Fibroblast of skin of left quadriceps (primary cell): ENCODE measurements at regions not wholly inside any gene's neighbourhood (a gene's known extent, or its start where the extent isn't known, plus 50 kb on each side); places are given as distances from the start of the nearest gene placed in this dataset.
"Not testable (repeated sequence)": the region's sequence is repeated elsewhere in the genome, so short reads cannot be mapped to it uniquely, and the experiment has no call there.

Experiments
- DNase-seq, 2 experiments: peaks; one replicate each; pipeline ENCODE4 v3.0.0-alpha.2; 2013; ENCODE audit warnings: low read depth in 2 of 2

DNA sequence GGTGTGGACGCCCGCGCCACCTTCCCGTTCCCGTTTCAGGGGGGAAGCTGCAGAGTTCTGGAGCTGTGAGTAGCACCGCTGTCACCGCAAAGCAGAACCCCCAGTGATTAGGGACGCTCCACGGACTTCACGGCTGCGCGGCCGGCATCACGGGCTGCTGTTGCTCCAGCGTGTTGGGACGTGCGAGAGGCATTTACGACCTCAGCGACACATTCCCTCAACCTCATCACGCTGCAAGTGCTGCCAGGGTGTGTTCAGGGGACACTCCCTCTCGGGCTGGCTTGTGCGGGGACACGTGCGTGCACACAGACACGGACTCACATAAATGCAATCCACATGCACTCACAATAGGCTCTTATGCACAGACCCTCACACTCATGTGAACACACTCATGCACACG lies 187.9 kb downstream of the NPIPB11 start:
- DNase-seq, result not testable (repeated sequence)

DNA sequence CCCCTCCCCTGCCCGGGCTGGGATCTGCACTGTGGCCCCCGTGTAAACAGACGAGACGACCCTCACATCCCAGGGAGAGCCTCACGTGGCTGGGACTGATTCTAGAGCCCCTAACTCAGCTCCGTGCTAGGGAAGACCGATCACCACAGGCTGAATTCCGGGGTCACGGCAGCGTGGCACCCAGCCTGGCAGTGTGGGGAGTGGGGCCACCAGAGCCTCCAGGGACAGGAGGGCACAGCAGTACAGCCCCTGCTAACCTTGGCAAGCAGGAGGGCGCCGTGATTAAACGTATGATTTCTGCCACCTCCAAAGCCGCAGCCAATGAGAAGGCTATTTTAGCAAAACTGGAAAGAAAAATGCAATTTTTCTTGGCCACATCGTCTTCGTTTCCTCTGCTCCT lies 188.3 kb downstream of the NPIPB11 start:
- DNase-seq, result not testable (repeated sequence)

DNA sequence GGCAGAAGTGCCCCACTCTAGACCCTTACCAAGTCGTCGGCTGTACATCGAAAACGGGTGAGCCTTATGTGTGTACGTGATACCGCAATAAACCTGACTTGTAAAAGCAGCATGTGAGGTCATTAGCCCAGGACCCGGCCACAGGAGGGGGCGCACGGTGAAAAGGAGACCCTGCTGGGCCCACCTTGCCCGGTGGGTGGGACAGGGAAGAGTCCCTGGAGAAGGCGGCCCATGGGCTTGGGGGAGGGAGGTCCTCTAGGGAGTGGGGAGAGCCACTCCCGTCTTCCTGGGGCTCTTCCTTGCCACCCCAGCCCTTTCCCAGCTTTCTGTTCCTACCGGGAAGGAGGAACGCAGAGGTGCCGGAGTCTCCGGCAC lies 188.8 kb downstream of the NPIPB11 start:
- DNase-seq, result not testable (repeated sequence)

DNA sequence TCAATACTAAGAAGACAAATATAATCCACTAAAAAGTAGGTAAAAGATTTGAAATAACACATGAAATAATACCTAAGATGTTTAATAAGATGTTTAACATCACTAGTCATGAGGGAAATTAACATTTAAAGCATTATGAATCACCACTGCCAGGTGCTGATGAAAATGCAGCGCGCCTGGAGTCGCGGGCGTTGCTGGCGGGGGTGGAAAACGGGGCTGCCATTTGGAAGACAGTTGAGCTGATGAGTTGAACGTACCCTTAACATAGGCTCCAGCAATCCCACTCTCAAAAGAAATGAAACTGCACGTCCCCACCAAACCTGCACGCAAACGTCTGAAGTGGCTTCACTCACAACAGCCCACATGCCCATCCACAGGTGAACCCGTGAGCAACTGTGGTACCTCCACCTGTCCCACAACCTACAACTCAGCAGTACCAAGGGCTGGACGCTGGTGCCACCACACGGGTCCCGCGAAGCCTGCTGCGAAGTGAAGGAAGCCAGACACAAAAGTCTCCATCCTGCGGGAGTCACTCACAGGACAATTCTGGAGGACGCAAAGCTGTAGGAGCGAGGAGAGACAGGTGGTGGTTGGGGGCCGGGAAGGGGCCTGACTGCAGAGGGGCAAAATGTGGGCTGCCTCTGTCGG lies 189.3 kb downstream of the NPIPB11 start:
- not testable (repeated sequence) for DNase-seq

DNA sequence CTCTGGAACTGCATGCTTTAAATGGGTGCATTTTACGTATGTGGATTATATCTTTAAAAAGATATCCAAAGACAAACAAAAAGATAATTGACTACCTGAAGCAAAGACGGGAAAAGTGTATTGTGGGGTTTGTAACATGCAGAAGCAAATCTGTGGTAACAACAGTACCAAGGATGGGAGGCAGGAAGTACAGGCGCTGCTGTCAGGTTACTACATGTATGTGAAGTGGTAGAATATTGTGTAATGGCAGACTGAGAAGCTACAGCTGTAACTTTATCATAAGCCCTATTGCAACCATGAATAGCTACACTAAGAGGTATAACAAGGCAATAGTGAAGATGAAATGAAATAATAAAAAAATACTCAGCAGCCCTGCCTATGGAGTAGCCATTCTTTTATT lies 192.7 kb downstream of the NPIPB11 start:
- not testable (repeated sequence) for DNase-seq

DNA sequence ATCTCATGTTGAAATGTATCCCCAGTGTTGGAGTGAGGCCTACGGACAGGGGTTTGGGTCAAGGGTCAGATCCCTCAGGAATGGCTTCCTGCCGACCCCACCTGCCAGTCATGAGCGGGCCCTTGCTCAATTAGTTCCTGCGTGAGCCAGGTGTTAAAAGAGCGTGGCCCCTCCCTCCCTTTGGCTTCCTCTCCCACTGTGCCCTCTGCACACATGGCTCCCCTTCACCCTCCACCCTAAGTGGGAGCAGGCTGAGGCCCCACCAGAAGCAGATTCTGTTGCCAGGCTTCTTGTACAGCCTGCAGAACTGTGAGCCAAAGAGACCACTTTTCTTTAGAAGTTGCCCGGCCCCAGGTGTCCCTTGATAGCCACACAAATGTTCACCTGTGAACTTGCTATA lies 193.3 kb downstream of the NPIPB11 start:
- DNase-seq, result not testable (repeated sequence)

DNA sequence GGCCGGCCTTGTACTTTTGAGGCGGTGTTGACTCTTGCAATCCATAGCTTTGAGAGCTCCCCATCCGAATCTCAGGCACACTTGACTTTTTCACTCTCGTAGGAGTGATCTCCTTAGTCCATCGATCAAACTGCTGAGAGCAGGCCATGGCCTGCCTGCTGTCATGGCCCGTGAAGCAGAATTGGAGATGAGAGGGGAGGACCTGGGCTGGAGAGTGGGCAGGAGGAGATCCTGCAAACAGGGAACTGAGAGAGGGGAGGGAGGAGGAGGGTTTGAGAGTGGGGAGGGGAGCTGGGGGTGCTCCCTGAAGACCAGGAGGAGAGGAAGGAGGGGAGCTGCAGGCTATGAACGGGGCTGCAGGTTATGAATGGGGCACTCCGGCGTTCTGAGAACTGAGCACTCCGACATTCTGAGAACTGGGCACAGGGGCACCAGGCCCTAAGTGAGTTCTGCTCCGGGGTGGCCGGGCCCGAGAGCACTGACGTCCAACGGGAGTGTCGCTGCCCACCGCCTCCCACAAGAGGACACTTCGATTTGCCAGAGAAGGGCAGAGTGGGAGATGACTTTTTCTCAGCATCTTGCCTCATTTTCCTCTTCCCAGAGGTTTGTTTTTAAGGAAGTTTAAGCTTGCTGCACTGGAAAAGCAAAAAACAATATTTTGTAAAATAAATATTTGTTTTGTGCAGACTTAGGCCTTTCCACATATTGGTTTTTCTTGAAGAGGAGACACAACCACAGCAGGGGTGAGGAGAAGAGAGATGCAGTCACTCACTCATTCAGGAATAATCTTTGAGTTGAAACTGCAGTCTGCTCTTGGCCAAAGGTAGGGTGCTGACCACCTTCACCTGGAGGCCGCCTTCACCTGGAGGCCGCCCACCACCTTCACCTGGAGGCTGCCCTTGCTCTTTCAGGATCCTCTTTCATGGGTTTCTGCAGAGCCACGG lies 194.2 kb downstream of the NPIPB11 start:
- DNase-seq, result not testable (repeated sequence)

DNA sequence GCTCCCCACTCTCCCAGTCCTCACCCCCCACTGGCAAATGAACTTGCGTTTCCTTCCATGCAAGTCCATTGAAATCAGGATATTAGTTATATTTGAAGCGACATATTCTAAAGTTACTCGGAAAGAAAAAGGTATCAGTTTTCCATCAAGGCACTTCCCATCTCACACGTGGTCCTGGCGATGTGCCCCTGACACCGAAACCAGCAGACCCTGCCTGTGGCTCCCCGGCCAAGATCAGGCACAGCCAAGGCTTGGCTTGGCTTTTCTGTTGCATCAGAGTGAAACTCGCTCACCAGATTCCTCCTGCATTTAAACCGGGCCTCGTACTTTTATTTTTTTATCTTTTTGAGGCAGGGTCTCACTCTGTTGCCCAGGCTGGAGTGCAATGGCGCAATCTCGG lies 195.1 kb downstream of the NPIPB11 start:
- not testable (repeated sequence) for DNase-seq

DNA sequence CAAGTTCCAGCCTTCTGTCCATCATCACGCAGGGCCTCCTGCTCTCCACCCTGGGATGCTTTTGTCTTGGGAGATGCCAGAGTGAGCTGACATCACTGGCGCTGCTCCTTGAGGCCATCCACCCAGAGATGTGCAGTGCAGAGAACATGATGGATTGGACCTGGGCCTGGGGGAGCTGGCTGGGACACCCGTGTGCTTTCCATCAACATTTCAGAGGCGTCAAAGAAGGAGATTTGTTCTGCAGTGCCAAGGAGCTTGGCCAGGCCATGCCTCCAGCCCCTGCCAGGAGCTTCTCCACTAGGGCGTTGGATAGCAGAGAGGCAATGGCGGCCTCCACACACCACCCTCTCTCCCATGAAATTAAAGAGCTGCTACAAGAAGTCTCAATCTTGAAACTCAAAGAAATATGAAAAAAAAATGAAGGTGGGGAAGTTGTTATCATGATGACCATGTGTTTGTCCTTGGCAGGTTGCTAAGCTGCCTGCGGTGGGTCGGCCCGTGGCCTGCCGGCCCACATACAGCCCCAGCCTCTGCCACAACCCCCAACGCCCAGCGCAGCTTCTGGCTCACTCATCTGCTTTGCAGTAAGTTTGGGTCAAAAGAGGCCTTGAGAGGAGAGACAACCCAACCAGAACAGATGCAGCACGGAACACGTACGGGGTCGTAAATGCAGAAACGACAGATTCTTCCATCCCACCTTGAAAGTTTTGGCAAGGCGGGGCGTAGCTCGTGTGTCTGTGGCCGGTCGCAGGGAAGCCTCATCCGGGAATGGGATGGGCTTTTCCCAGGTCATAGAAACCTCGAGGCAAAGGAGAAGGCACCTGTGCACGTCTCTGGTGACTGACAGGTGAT lies 196.0 kb downstream of the NPIPB11 start:
- not testable (repeated sequence) for DNase-seq

DNA sequence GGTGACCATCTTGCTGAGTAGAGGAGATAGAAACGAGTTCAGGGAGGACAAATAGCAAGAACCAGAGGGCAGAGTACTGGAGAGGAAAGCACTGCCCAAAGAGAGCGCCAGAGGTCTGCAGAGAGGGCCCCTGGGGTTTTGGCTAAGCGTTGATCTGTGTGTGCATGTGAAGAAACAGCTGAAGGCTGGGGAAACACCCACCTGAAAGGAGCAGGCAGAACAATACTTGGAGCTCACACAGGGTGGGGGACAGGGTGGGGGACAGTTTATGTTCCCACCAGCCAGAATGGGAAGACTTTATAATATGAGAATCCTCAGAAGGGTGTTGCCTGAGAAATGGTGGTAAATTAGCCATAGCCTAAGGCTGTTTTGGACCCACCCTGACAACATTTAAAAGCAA lies 200.4 kb downstream of the NPIPB11 start:
- not testable (repeated sequence) for DNase-seq

DNA sequence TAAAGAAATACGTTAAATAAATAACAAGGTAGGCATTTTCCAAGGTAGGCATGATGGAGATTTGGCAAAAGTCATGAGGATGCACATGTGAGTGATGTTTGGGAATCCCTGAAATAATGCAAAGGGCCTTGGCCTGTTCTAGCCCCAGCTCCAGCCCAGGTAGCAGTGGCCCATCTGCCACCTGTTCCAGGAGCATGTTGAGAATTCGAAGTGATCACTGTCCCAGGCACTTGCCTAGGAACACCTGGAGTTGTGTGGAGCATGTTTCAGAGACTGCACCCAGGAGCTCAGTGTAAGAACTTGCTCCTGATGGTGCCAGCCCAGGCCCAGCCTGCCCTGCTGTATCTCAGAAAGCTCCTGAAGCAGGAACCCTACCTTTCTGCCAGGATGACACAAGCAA lies 201.4 kb downstream of the NPIPB11 start:
- not testable (repeated sequence) for DNase-seq

DNA sequence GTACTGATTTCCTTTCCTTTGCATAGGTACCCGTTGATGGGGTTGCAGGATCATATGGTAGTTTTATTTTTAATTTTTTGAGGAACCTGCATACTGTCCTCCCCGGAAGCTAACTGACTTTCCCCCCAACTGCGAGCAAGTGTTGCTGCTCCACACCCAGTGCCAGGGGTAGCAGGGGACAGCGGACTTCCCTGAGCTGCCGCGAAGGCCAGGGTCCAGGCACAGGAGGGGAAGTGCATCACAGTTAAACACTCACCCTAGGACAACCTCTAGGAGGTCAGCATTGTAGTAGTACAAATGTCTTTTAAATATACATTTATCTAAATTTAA lies 201.7 kb downstream of the NPIPB11 start:
- no peak for DNase-seq

DNA sequence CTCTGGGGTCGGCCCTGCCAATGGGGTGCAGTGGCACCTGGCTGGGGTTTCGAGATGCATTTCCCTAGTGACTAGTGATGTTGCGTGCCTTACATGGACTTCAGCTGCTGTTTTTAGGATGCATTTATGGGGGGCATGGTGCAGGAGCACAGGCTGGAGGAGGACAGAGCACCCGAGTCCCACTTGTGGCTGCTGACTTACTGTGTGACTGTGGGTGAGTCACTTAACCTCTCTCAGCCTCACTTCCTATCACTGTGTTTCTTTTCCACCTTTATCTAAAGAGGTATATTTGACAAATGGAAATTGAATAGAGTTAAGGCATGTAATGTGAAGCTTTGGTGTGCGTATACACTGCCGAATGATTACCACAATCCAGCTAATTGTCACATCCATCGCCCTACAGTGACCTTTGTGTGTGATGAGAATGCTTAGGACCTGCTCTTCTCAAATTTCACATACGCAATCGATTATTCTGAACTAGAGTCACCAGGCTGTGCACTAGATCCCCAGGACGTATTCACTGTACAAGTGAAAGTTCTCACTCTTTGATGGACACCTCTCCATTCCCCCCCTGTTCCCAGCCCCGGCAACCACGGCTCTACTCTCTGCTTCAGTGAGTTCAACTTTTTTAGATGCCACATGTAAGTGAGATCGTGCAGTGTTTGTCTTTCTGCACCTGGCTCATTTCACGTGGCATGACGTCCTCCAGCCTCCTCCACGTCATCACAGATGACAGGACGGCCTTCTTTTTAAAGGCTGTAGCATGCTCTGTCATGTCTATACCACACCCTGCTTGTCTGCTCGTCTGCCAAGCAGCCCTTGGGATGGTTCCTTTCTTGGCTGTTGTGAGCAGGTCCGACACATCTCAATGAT lies 202.3 kb downstream of the NPIPB11 start:
- not testable (repeated sequence) for DNase-seq

DNA sequence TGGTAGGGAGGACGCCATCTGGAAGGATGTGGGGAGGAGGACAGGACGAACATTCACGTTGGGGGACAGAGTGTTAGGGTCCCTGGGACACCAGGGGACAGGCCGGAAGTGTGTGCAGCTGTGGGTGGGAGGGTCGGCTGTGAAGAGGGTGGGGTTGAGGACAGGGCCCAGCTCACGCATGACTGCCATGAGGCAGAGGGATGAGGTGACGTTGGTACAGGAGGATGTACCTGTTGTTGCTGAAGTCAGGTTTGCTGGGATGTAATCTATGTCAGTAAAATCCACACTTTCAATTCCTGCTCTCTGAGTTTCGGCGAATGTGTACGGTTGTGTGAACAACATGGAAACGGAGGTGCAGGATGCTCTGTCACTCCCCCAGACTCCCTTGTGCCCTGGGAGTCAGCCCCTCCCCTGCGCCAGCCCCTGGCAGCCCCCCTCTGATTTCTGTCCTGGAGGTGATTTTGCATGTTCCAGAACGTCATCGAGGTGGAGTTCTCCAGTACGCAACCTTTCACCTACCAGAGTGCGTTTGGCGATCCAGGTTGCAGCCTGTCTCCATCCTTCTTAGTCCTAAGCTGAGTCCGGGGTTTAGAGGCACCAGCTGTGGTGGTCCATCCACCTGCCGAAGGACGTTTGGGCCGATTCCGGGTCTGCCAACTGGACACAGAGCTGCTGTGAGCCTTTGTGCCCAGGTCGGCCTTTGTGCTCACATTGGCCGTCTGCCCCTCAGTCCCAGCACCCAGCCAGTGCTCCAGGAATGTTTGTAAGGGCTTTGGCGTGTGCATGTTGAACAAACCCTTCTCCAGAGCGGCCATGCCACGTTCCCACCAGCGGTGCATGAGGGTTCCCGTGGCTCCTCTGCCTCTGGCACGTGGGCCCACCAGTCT lies 203.2 kb downstream of the NPIPB11 start:
- not testable (repeated sequence) for DNase-seq

DNA sequence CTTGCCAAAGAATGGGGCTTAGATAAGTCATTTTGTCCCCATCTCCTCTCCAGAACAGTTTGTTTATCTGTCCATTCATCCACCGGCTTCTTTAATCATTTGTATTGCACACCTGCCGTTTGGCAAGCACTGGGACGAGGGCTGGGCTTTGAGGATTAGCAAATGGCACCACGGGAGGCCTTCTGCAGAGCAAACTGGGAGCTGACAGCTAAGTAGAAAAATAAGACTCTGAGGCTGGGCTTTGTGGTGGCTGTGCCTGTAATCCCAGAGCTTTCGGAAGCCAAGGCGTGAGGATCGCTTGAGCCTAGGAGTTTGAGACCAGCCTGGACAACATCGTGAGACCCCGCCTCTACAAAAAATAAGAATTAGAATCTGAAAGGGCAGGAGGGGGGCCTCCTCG lies 203.9 kb downstream of the NPIPB11 start:
- not testable (repeated sequence) for DNase-seq

DNA sequence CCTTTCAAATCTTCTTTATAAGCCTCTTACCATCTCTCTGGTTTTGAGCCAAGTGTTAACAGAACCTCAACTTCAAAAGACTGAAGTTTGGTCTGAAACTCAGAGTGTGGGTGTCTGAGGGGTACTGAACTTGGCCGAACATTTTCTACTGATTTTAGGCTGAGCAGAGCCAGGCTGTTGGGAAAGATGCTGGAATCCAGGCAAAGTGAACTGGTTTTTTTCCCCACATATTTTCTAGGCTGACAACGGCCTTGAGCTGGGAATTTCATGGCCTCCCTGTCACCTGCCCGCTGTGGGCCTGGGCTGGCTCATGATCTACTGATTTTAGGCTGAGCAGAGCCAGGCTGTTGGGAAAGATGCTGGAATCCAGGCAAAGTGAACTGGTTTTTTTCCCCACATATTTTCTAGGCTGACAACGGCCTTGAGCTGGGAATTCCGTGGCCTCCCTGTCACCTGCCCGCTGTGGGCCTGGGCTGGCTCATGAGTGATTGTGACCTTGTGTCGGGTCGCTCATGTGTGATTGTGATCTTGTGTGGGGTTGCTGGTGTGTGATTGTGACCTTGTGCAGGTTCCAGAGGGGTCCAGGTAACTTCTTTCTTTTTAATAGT lies 204.4 kb downstream of the NPIPB11 start:
- not testable (repeated sequence) for DNase-seq

DNA sequence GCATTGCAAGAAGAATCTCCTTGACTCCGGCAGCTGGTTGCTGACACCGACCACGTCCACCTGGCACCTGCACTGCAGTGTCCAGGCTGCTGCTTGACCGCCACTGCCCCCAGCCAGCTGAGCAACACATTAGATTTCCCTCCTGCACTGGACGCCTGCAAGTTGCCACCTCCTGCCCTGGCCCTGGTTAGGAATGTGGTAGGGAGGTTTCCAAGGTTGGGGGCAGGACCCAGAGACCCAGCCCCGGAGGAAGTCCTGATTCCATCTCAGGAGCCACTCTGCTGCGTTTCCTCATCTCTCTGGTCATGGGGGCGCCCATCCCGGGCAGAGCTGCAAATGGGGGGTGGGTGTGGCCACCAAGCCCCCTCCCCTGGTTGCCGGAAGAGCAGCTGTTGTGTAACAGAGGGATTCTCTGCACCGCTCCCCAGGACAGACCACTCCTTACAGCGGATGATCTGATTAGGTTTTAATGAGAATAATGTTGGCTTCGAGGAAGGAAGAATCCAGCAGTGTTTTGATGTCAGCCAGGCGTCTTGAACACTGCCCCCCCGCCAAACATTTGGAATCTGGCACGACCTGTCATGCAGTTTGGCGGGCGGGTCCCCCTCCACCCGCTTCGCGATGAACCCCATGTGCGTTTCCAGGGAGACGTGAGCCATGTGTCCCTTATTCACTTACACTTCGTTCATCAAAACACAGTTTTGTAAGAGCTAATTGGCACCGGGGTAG lies 205.1 kb downstream of the NPIPB11 start:
- not testable (repeated sequence) for DNase-seq

DNA sequence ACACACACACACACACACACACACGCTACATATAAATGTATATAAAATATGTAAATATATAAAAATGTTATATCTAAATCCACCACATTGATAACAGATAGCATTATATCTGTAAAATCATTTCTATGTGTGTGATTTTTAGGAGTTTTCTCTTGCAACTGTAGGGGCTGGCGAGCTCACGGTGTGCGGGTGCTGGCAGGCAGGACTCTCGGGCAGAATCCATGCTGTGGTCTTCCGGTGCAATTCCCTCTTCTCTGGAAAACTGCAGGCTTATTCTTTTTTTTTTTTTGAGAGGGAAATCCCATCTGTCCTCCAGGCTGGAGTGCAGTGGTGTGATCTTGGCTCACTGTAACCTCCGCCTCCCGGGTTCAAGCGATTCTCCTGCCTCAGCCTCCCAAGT lies 205.8 kb downstream of the NPIPB11 start:
- not testable (repeated sequence) for DNase-seq

DNA sequence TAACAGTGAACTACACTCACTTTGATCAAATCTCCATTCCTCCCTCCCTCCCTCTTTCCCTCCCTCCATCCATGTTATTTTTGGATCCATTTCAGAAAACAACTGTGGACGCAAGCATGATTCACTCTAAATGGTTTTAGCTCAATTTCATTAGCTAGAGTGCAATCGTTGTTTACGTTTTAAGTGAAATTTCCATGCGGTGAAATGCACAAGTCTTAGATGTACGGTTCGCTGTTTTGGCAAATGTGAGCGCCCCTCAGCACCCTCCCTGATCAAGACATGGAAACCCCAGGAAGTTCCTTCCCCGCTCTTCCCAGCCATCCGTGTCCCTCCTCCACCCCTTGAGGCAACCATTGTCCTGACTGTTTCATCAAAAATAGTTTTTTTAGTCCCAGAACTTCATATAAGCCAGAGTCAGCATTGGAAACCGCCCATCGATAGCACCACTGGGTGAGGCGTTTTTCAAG lies 206.3 kb downstream of the NPIPB11 start:
- DNase-seq, result not testable (repeated sequence)
